Peyer's patch (tissue), 4 donors: ENCODE measurements at regions not wholly inside any gene's neighbourhood (a gene's known extent, or its start where the extent isn't known, plus 50 kb on each side); places are given as distances from the start of the nearest gene placed in this dataset.

ENCODE experiments used
- CTCF ChIP-seq, 6 experiments: fragments of 450-650 bp in 4 of 6; fragments of 200-600 bp in 2 of 6; sonication (generic) in 1 of 6; IDR thresholded peaks; one replicate each; pipeline ENCODE4 v1.5.1; 2017 to 2019; ENCODE audit warnings: antibody characterized with exemption in 6 of 6, mild to moderate bottlenecking in 3 of 6, moderate library complexity in 1 of 6
- POLR2A ChIP-seq, 2 donors: fragments of 450-650 bp; IDR thresholded peaks; one replicate each; pipeline ENCODE4 v1.5.1; 2017; ENCODE audit warnings: antibody characterized with exemption in 2 of 2, mild to moderate bottlenecking in 2 of 2, moderate library complexity in 2 of 2

- TF ChIP-seq CTCF (IDR thresholded peaks at IDR 0.05) = no peak
- TF ChIP-seq POLR2A (IDR thresholded peaks at IDR 0.05) = no peak
Observed at GRCh38 chr10:44572146-44572545, 187.2 kb upstream of the CXCL12 start.
